ENCODE measurements at regions not wholly inside any gene's neighbourhood (a gene's known extent, or its start where the extent isn't known, plus 50 kb on each side); places are given as distances from the start of the nearest gene placed in this dataset.
"Not testable (repeated sequence)": the region's sequence is repeated elsewhere in the genome, so short reads cannot be mapped to it uniquely, and the experiment has no call there.

GRCh38 chr6:137802408-137803182, 64.5 kb upstream of the TNFAIP3 start:
- DNase-seq (ENCODE audit: low read depth), result no peak

- no peak for DNase-seq (ENCODE audit: low read depth)
Measured at GRCh38 chr6:137804637-137805036, 62.4 kb upstream of the TNFAIP3 start.

- DNase-seq (ENCODE audit: low read depth), result no peak
Measured at GRCh38 chr6:137805622-137806021, 61.4 kb upstream of the TNFAIP3 start.

GRCh38 chr6:137806914-137807682, 60.0 kb upstream of the TNFAIP3 start:
- DNase-seq (ENCODE audit: low read depth), result no peak

GRCh38 chr6:137808191-137808590, 58.9 kb upstream of the TNFAIP3 start:
- peak; percentile 59 for DNase-seq (ENCODE audit: low read depth)

- no peak for DNase-seq (ENCODE audit: low read depth)
Measured at GRCh38 chr6:137808836-137809315, 58.2 kb upstream of the TNFAIP3 start.

GRCh38 chr6:137809895-137810553, 57.0 kb upstream of the TNFAIP3 start:
- DNase-seq (ENCODE audit: low read depth), result not testable (repeated sequence)

GRCh38 chr6:137810554-137811120, 56.4 kb upstream of the TNFAIP3 start:
- DNase-seq (ENCODE audit: low read depth), result no peak

- DNase-seq (ENCODE audit: low read depth), result peak; percentile 85
Measured at GRCh38 chr6:137811121-137811915, 55.7 kb upstream of the TNFAIP3 start.

GRCh38 chr6:137811916-137812553, 55.0 kb upstream of the TNFAIP3 start:
- no peak for DNase-seq (ENCODE audit: low read depth)

- no peak for DNase-seq (ENCODE audit: low read depth)
Measured at GRCh38 chr6:137813308-137813970, 53.6 kb upstream of the TNFAIP3 start.

- DNase-seq (ENCODE audit: low read depth), result not testable (repeated sequence)
Measured at GRCh38 chr6:137814030-137814429, 53.0 kb upstream of the TNFAIP3 start.

- DNase-seq (ENCODE audit: low read depth), result no peak
Measured at GRCh38 chr6:137815692-137816091, 51.4 kb upstream of the TNFAIP3 start.

GRCh38 chr6:137816133-137816579, 50.9 kb upstream of the TNFAIP3 start:
- DNase-seq (ENCODE audit: low read depth), result no peak

GRCh38 chr6:137816688-137817618, 50.1 kb upstream of the TNFAIP3 start:
- no peak for DNase-seq (ENCODE audit: low read depth)
